Suppressor macrophage treated with lipopolysaccharide for 4 hours (primary cell): ENCODE measurements at regions not wholly inside any gene's neighbourhood (a gene's known extent, or its start where the extent isn't known, plus 50 kb on each side); places are given as distances from the start of the nearest gene placed in this dataset.

Source experiments
- DNase-seq: peaks from one replicate; pipeline ENCODE4 v3.0.0-alpha.2; 2020

DNA sequence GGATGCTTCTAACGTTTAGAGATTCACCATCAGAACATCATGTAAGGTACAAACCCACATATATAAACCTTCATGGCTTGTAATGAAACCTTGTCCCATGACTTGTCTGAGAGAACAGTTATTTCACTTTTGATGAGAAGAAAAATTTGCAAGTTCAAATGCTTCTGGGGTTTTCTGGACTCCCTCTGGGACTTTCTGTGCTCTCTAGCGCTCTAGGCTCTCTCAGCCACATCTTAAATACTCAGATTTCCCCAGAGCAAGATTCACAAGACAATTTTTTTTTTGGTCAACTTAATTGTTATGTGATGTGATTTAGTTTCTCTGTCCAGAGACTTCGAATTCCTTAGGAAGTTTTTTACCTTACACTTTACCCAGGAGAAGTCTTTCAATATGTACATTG lies 282.8 kb upstream of the EDNRB start:
- no peak for DNase-seq

DNA sequence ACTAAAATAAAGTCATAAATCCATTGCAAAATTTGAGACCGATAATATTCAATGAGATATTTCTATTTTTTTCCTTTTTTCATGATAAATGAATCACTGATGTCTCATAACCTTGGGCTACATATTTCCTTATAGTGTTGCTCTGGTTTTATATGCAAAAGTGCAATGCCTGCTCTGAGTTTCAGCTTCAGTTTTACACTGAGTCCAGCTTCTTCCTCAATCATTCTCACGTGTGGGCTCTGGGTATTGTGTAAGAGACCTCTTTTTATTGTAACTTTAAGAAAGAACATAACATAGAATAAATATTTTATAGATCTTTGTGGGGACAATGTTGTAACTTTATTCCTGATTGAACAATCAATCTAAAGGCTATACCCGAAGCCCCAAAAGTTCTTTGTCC lies 280.2 kb upstream of the EDNRB start:
- DNase-seq: peak; percentile 76

DNA sequence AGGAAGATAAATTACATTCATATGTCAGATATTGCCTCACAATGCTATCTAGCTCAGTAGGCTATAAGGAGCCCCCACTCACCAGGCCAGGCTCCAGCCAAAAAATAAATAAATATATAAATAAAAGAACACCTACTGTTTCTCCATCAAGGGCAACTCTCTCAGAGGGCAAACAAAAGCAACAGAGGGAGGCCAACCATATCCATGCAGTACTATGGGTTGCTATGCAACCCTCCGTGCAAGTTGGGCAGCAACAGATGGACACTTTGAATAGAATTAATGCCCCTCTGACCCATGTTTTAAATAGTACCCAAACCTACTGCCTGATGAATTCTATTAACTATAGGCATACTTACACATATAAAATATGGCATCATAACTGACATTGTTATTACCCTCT lies 279.8 kb upstream of the EDNRB start:
- no peak for DNase-seq

DNA sequence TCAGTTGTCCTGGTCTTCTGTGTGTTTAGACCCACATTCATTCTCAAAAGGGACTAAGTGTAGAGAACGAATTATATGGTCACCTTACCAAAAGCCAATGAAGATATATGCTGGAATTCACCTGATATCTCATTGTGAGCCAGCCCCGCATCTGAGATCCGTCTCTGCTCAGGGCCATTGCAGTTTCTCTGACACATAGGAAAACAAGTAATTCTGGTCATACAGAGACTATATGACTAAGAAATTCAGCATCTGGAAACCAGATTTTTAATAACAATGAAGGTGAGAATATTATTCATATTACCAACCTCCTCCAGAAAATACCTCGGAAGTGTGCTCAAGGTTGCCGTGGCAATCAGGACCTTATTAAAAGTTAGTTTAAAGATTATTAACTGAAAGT lies 278.6 kb upstream of the EDNRB start:
- DNase-seq: no peak

DNA sequence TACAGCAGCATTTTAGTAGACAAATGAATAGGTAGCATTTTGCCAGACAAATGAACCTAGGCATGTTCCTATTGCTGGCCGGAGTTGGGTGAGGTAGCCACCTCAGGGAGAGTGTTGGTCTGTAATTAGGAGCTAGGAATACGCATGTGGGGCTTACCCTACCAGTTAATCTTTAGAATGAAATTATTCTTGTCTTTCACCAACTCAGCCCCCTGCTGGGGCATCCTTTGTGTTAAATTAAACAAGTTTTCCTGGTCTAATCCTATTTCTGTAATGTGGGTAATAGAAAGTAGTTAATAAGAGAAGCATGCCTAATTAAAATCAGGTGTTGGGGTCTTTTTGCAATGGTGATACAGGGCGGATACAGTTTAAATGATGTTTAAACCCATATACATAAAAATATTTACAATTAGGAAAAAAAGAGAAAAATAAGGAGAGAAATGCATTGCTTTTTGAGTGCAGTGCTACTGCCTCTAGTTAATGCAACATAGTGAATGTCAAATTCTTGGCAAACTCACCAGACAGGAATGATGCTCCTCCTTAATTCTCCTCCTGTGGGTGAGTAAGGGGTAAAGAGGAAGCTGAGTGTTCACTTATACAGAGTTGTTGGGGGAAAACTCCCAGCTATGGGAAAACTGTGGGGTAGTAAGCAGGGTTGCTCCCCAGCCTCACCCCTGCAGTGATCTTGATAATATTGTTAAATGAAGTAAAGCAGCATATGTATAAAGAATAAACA lies 276.4 kb upstream of the EDNRB start:
- no peak for DNase-seq

DNA sequence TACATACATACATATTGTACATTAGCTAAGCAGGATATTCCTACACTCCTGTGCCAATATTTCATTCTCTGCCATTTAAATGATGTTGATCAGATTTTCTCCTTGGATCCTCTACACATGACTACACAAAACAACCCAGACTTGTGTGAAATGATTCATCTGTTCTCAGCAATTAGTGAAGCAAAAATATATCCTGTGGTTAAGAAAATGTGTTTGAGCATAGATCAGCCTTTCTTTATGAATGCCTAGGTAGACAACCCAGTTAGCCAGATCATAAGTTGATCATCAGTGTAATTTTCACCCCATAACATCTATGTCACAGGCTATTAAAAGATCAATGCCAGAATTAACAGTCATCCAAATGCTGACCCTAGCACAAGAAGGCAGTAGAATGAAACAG lies 275.2 kb upstream of the EDNRB start:
- no peak for DNase-seq

DNA sequence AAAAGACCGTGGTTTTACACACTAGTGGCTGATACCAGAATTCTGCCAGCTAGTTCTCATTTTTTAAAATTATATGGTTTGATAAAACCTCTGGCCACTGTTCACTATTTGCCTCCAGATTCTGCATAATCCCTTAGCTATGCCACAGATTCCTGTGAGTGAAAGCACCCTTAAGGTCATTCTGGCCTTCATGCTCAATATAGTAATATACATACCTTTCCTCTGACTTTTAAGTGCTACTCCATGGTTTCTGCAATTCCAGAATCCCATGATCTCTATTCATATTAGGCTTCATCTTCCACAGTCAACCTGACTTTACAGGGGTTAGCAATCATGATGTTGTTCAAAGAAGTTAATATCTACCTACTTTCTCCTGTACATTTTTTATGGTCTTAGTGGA lies 274.1 kb upstream of the EDNRB start:
- no peak for DNase-seq

DNA sequence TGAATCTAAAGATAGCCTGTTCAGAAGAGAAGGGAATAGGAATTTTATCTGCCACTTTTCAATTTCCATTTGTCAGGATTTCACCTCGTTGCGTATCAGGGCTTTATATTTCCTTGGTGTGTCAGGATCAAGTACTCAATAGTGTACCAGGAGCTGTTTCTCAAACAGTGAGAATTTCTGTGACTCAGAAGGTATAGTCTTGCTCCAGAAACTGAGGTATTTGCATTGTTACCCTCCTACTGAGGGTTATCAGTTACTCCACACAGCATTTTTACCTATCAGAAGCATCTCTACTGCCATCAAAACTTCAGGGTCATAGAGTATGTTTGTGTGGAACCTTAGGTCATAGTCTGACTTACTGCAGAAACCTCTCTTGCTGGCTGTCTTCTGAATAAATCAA lies 271.7 kb upstream of the EDNRB start:
- no peak for DNase-seq

DNA sequence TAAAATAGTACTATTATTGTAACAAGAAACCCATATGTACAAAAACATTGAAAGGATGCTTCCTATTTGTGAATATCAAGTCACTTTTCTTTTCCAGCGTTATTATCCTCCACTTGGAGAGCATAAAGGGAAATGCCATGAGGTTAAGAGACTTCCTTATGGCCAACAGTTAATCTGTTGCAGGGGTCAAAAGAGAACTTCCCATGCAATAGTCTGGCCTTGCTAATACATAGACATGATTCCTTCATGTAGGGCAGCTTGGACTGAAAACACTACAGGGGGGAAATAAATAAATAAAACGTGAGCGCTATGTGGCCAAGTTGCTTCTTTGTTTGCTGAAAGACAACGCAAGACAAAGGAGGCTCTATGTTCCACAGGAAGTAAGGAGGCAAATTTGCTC lies 269.1 kb upstream of the EDNRB start:
- DNase-seq: no peak

DNA sequence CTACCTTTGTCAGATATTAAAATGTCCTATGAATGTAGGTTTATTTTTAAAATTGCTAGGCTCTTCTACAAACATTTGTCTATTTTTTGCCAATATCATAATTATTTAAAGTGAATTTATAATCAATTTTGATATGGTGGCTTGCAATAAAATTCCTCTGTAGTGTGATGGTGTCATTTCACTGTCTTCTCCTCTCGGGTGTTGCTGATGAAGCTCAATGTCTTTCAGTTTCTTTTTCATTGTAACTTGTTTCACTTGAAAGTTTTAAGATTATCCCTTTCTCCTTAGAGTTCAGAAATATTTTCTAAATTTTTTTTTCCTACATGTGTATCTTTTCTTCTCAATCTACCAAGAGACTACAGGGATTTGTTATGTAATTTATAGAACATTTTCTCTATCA lies 267.1 kb upstream of the EDNRB start:
- no peak for DNase-seq

DNA sequence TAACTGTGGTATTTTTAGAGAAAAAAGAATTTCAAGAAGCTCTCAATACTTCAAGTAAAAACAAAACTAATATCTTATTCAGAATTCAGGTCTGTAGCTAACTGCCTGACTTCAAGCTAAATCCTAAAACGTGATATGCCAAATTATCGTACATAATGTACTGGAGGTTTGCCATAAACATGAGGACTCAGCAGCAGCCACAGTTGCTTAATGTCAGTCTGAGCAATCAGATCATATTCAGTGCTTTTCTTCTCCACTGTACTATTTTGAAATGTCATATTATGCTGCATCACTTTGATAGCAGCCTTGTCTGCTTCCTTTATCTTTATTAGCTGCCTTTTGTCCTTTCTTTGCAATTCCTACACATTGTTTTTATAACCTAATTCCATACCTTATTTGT lies 265.1 kb upstream of the EDNRB start:
- DNase-seq: no peak

DNA sequence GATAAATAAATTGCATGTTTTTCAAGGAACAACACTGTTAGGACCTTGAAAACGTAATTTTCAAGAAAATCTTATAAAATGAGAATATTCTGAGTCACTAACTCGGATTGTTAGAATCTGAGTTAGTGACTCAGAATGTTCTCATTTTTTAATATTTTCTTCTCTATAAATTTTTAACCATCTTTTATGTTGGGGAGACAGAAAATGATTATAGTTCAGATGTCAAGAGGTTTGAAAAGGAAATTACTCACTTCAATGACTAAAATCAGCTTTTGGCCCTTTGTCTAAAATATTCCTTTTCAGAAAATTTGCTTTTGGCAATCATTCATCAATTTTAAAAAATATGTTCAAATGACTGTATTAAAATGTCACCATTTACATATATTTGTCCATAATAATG lies 264.2 kb upstream of the EDNRB start:
- no peak for DNase-seq

DNA sequence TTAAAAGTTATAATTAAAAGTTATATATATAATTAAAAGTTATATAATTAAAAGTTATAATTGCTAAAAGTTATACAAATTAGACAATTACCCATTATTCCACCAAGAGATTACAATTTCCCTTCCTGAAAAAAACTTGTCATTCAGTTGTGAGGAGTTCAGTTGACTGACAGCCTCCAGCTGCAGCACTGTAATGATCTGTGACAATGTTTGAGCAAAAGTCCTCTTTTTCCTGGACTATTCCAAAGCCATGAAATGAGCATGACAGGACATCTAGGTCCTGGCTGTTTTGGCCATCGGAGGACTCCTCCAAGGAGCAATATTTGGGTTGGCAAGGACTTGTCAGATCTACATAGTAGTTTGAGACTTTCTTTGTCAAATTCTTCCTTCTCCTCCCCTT lies 258.7 kb upstream of the EDNRB start:
- no peak for DNase-seq

DNA sequence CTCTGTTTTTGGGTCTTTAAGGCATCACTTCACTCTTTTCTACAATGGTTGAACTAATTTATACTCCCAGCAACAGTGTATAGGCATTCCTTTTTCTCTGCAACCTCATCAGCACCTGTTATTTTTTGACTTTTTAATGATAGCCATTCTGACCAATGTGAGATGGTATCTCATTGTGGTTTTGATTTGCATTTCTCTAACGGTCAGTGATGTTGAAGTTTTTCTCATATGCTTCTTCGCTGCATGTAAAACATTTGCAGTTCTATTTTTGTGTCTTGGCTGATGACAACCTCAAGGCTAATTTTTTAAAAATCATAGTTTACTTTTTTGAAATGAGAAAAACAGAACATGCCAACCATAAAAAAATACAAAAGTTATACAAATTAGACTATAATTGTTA lies 258.2 kb upstream of the EDNRB start:
- no peak for DNase-seq

DNA sequence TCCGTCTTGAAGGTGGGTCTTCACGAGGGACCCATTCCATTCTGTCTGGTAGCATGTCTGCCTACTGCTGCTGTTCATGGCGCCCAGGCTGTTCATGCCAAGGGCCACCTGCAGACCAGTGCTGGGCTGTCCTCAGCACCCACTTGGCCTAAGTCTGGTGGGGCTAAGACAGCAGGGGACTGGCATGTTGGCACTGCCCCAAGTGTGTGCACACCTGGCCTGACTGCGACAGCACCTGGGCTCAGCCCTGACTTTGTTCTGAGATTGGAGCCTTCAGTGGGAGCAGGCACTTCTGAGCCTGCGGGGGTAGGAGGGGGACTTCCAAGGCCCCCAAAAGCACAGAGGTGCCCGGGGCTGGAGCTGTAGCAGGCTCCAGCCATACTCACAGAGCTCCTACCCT lies 250.8 kb upstream of the EDNRB start:
- DNase-seq: no peak

DNA sequence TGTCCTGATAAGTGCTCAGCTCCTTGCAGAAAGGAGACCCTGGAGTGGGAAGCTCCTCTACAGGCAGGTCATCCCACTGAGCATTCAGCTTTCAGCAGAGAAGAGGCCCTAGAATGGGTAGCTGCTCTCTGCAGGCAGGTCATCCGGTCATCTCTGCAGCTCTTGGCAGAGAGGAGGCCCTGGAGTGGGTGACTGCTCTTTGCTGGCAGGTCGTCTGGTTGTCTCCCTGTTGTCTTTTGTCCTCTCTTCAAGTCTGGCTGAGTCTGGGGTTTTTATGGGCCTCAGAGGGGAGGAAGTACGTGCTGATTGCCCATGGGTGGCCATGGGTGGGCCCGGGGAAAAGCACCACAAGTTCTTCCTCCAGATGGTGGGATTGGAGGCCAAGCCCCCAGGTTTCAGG lies 250.3 kb upstream of the EDNRB start:
- no peak for DNase-seq

DNA sequence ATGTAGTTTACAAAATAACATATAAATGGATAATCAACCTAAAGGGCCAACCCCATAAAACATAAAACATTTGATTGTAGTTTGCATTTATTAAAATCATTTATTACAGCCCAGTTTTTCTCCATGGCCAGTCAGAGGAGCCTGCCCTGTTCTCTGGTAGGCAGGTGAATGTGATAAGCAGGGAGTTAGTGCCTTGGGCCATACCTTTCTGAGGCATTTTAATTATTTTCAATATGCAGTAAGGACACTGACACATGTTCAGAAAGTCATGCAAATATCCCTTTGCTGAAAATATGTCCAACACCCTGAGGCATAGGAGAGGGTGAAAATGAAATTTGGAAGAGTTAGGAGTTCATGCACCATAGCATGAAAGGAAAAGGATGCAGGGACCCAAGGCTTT lies 242.6 kb upstream of the EDNRB start:
- no peak for DNase-seq

DNA sequence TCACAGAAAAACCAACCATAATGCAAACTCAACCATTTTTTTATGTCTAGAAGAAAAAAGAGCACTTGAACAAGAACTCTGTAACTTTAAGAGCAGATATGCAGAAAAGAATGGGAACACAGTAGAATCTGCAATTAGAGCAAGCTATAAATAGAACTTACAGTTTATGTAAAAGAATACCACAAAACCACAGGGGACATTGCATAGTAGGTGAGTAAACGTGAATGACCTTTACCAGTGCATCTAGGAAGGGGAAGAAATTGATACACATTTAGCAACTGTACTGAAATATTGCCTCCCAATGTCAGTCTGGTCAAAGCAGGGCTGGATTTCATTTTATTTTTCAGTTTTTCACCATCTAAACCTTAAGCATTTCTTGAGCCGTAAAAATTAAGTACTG lies 242.2 kb upstream of the EDNRB start:
- peak; percentile 55 for DNase-seq

DNA sequence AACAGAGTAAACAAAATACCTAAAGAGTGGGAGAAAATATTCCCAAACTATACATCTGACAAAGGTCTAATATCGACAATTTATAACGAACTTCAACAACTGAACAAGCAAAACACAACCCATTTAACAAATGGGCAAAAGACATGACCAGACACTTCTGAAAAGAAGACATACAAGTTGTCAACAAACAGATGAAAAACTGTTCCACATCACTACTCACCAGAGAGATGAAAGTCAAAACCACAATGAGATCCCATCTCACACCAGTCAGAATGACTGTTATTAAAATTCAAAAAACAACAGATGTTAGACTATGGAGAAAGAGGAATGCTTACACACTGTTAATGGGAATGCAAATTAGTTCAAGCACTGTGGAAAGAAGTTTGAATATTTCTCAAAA lies 233.8 kb upstream of the EDNRB start:
- no peak for DNase-seq

DNA sequence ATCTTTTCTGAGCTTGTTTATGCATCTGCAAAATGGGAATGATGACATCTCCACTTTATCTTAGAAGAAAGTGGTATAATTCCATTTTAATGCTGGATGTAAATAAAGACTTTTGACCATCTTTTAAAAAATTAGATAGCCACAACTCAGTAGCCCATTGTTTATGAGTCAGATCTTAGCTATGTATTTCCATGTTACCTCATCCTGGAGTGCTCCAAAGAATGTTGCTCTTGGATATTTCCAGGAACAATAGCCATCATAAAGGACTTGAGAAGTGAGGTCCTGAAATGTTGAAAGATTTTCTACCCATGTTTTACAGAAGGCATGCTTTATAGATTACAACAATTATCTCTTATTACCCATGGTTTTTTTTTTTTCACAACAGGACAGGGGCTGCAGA lies 229.3 kb upstream of the EDNRB start:
- no peak for DNase-seq

DNA sequence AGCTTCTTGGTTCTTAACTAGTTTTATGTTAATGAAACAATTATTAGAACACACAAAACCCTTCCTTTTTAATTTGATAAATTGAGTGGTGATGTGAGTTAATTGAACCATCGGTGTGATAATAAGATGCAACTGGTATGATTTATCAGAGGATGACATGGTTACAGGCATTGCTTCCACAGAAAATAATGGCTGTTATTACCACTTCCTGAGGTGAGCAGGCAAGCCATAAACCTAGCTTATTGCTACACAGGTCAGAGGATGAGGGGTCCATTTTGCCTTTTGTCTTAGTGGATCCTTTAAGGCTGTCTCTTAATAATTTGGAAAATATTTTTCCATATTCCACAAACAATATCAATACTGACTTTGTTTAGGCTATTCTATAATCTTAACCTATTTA lies 226.6 kb upstream of the EDNRB start:
- DNase-seq: no peak

DNA sequence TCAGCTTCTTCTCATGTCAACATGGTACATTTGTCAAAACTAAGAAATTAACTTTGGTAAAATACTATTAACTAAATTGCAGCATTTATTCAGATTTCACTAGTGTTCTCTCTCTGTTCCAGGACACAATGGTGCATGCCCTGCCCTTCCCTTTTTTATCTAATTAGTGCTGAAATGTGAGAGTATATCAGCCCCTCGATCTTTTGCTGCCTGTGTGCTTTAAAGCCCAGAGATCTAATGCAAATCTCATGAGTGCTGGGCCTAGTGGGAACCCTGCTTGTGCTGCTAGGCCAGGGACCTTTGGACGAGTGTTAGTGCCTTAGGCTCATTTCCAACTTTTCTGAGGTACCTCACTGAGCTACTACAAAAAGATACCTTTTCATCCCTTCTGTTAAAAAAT lies 221.1 kb upstream of the EDNRB start:
- no peak for DNase-seq

DNA sequence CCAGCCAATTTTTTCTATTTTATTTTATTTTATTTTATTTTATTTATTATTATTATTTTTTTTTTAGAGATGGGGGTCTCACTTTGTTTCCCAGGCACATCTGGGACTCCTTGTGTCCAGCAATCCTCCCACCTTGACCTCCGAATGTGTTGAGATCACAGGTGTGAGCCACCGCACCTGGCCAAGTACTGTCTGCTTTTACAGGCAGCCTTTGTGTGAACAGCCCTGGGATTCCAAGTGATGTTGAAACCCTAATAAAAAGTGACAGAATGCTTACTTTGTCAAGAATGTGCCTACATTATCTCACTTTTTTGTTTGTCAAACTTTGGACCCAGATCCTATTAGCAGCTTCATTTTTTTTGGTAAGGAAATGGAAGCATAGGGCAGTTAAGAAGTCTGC lies 220.1 kb upstream of the EDNRB start:
- no peak for DNase-seq

DNA sequence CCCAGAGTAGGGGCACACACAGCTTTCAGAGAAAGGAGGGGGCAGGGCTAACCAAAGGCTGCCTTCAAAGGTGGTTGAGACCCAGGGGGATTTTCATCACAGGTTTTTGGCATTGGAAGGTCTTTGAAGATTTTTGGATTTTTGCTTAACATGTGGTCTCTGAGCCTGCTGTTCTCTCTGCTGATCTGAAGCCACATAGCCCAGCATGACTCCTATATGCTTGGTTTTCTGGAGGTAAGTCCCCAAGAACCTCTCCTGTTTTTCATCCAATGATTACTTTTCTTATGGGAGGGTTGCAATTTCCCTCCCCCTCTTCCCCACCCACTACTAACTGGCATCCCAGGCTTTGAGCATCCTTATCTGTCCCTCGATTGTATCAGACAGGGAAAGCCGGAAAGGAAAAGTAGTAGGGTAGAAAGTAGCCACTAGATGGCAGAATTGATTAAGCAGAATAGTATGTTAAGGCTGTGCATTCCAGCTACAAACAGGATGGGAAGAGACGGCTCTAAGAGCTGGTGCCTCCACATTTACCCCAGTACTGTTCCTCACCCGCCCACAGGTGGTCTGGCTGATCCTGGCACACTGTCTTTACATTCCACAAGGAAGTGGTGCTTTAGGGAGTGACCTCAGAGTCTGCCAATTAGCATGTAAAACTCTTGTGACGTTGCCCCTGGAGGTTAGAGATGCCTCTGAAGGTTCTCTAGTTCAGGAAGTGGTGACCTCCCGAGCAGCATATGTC lies 218.9 kb upstream of the EDNRB start:
- peak; percentile 62 for DNase-seq

DNA sequence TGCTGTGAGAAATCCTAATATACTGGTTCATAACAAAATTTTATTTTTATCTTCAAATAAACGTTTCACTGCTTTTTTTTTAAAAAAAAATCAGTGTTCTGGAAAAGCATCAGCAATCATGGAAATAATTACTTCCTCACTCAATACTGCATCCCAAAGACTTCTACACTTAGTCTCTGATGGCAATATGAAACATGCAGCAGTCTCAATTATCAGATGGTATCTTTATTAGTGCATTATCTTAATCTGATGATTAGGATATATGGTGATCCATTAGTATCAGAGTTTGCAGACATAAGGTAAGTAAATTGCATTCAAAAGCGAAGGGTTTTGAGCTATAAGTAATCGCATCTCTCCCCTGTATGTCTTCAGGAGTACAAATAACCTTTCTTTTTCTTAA lies 218.3 kb upstream of the EDNRB start:
- no peak for DNase-seq
